ENCODE measurements at regions not wholly inside any gene's neighbourhood (a gene's known extent, or its start where the extent isn't known, plus 50 kb on each side); places are given as distances from the start of the nearest gene placed in this dataset.

DNA sequence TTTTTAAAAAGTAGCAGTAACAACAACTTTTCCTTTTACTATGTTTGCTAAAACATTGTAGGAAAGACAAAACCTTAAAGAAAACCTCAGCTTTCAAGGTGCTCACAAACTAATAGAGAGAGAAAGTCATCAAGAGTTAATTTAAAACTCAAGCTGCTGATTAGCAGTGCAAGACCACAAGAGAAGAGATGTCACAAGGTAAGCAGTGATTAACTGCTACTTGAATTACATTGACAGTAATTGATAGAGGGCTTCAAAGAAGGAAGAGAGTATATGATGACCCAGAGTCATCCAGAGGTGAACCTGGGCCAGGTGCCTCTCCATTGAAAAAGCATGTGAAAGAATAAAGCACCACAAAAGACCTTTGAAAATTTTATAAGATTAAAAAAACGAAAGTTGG, 939.6 kb upstream of the CNTNAP5 start:
- Mint-ChIP-seq H3K4me3 (ENCODE audit: unreplicated experiment) (no peak overlapping the region), H3K9me3 (ENCODE audit: unreplicated experiment) (no peaks in the 10 kb centered on the region), H3K27me3 (ENCODE audit: unreplicated experiment) (no peaks in the 10 kb centered on the region), H3K4me1 (ENCODE audit: unreplicated experiment) (peaks cover 27% of the 10 kb centered on the region), H3K36me3 (ENCODE audit: unreplicated experiment) (no peaks in the 10 kb centered on the region), H3K27ac (ENCODE audit: unreplicated experiment) (no peak overlapping the region)
- TF ChIP-seq, protein P1, sequence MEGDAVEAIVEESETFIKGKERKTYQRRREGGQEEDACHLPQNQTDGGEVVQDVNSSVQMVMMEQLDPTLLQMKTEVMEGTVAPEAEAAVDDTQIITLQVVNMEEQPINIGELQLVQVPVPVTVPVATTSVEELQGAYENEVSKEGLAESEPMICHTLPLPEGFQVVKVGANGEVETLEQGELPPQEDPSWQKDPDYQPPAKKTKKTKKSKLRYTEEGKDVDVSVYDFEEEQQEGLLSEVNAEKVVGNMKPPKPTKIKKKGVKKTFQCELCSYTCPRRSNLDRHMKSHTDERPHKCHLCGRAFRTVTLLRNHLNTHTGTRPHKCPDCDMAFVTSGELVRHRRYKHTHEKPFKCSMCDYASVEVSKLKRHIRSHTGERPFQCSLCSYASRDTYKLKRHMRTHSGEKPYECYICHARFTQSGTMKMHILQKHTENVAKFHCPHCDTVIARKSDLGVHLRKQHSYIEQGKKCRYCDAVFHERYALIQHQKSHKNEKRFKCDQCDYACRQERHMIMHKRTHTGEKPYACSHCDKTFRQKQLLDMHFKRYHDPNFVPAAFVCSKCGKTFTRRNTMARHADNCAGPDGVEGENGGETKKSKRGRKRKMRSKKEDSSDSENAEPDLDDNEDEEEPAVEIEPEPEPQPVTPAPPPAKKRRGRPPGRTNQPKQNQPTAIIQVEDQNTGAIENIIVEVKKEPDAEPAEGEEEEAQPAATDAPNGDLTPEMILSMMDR (IDR thresholded peaks at IDR 0.05), result no peak
- DNase-seq (ENCODE audit: extremely low spot score, unreplicated experiment), result no peak

DNA sequence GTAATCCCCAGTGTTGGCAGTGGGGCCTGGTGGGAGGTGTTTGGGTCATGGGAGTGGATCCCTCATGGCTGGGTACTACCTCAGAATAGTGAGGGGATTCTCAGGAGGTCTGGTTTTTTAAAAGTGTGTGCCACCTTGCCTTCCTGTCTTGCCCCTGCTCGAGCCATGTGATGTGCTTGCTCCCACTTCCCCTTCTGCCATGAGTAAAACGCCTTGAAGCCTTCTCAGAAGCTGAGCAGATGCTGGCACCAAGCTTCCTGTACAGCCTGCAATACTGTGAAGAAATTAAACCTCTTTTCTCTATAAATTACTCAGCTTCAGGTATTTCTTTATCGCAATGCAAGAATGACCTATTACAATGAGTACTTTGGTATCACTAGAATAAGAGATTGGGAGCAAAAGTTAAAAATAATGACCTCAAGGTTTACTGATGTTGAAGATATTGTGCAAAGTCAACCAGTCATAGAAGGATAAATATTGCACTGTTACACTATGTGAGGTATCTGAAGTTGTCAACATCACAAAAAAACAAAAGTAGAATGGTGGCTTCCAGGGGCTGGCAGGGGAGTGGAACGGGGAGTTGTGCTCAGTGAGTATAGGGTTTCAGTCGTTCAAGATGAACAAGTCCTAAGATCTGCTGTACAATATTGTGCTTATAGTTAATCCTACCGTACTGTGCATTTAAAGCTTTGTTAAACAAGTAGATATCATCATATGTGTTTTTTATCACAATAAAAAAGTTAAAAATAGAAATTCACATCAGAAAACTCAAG, 938.3 kb upstream of the CNTNAP5 start:
- Mint-ChIP-seq H3K4me1 (ENCODE audit: unreplicated experiment) (peaks cover 21% of the 10 kb centered on the region), H3K9me3 (ENCODE audit: unreplicated experiment) (no peaks in the 10 kb centered on the region), H3K27me3 (ENCODE audit: unreplicated experiment) (no peaks in the 10 kb centered on the region), H3K27ac (ENCODE audit: unreplicated experiment) (no peak overlapping the region), H3K36me3 (ENCODE audit: unreplicated experiment) (no peaks in the 10 kb centered on the region), H3K4me3 (ENCODE audit: unreplicated experiment) (no peak overlapping the region)
- DNase-seq (ENCODE audit: extremely low spot score, unreplicated experiment), result no peak
- TF ChIP-seq, protein P1 (IDR thresholded peaks at IDR 0.05), result no peak

DNA sequence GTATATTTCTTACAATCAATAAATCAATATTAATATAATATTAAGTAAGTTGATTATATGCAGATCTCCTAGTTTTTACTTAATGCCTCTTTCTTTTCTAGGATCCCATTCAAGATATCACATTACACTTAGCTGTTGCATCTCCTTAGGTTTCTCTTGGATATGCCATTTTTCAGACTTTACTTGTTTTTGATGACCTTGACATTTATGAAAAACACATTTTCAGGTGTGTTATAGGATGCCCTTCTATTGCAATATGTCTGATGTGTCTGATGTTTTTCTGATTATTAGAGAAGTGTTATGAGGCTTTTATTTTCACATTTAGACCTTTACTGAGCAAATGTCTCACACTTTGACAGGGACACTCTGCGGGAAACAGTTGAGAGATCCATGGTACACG, 933.6 kb upstream of the CNTNAP5 start:
- DNase-seq (ENCODE audit: extremely low spot score, unreplicated experiment), result no peak
- Mint-ChIP-seq H3K36me3 (ENCODE audit: unreplicated experiment) (no peaks in the 10 kb centered on the region), H3K4me1 (ENCODE audit: unreplicated experiment) (peaks cover 14% of the 10 kb centered on the region), H3K27me3 (ENCODE audit: unreplicated experiment) (no peaks in the 10 kb centered on the region), H3K27ac (ENCODE audit: unreplicated experiment) (no peak overlapping the region), H3K9me3 (ENCODE audit: unreplicated experiment) (no peaks in the 10 kb centered on the region), H3K4me3 (ENCODE audit: unreplicated experiment) (no peak overlapping the region)
- TF ChIP-seq, protein P1 (IDR thresholded peaks at IDR 0.05), result no peak

DNA sequence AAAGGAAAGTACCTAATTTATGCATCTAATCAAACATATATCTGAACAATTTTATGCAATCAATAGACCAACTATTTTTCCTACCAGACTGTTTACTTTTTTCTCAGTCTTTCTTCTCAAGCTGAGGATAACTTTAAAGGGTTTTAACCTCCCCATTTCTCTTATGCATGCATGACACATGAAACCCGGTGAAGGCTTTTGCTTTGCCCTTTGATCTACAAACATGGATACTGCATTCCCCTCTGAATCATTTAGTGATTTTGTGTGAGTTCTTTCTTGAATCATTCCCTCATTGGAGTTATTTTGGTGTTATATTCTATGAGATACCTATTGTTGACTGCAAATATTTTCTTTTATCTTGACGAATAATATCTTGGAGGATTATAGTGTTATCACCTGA, 931.9 kb upstream of the CNTNAP5 start:
- Mint-ChIP-seq H3K27ac (ENCODE audit: unreplicated experiment) (no peak overlapping the region), H3K27me3 (ENCODE audit: unreplicated experiment) (no peaks in the 10 kb centered on the region), H3K4me3 (ENCODE audit: unreplicated experiment) (no peak overlapping the region), H3K9me3 (ENCODE audit: unreplicated experiment) (no peaks in the 10 kb centered on the region), H3K36me3 (ENCODE audit: unreplicated experiment) (no peaks in the 10 kb centered on the region), H3K4me1 (ENCODE audit: unreplicated experiment) (no peaks in the 10 kb centered on the region)
- TF ChIP-seq, protein P1 (IDR thresholded peaks at IDR 0.05), result no peak
- DNase-seq (ENCODE audit: extremely low spot score, unreplicated experiment), result no peak

DNA sequence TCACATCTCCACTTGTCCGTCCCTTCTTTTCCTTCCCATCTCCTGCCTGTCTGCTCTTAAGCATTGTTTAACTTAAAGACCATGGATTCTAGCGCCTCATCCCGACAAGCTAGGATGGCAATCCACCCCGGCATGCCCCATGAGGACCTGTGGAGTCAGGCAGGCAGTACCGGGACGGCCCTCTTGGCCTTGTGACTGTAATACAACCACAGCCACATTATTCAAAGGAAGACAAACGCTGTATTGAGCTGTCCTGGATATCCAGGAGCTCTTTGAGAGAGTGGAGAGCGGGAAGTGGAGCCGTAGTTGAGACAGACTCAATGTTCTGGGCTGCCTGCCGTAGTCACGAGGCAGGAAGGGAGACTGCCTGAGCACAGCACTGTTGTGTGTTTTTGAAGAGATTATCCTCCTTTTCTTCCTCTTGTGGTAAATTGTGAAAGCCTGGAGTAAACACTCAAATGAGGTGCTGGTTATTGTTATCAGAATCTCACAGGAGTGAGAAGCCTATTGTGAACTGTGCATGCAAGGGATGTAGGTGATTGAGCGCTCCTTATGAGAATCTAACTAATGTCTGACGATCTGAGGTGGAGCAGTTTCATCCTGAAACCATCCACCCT, 929.8 kb upstream of the CNTNAP5 start:
- H3K36me3 Mint-ChIP-seq (ENCODE audit: unreplicated experiment), result no peaks in the 10 kb centered on the region
- no peak for DNase-seq (ENCODE audit: extremely low spot score, unreplicated experiment)
- H3K9me3 Mint-ChIP-seq (ENCODE audit: unreplicated experiment), result no peaks in the 10 kb centered on the region
- no peak overlapping the region for H3K4me3 Mint-ChIP-seq (ENCODE audit: unreplicated experiment)
- peaks cover 6% of the 10 kb centered on the region for H3K4me1 Mint-ChIP-seq (ENCODE audit: unreplicated experiment)
- TF ChIP-seq, protein P1 (IDR thresholded peaks at IDR 0.05), result no peak
- no peaks in the 10 kb centered on the region for H3K27me3 Mint-ChIP-seq (ENCODE audit: unreplicated experiment)
- H3K27ac Mint-ChIP-seq (ENCODE audit: unreplicated experiment), result no peak overlapping the region

All from osteocyte (in vitro differentiated cells).